ENCODE measurements at regions not wholly inside any gene's neighbourhood (a gene's known extent, or its start where the extent isn't known, plus 50 kb on each side); places are given as distances from the start of the nearest gene placed in this dataset.
"Not testable (repeated sequence)": the region's sequence is repeated elsewhere in the genome, so short reads cannot be mapped to it uniquely, and the experiment has no call there.

DNA sequence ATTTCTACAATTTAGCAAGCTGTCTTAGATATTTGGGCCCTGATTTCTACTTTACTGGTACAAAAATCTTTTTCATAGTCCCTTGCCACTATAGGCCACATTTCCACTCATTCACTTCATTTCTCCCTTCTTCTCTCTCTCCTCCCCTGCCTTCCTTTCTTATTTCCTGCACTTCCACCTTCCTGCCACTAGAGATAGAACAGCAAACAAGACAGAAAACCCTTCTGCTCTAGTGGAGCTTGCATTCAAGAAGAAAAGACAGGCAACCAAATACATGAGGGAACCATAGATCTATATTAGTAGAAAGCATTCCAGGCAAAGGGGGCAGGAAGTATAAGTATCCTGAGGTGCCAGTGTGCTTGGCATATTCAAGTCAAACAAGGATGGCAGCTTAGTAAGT is 623.5 kb downstream of the FLRT2 start:
- TF ChIP-seq MYC (IDR thresholded peaks at IDR 0.05; ENCODE audit: low read depth, low read length), result no peak
- TF ChIP-seq, protein P1, sequence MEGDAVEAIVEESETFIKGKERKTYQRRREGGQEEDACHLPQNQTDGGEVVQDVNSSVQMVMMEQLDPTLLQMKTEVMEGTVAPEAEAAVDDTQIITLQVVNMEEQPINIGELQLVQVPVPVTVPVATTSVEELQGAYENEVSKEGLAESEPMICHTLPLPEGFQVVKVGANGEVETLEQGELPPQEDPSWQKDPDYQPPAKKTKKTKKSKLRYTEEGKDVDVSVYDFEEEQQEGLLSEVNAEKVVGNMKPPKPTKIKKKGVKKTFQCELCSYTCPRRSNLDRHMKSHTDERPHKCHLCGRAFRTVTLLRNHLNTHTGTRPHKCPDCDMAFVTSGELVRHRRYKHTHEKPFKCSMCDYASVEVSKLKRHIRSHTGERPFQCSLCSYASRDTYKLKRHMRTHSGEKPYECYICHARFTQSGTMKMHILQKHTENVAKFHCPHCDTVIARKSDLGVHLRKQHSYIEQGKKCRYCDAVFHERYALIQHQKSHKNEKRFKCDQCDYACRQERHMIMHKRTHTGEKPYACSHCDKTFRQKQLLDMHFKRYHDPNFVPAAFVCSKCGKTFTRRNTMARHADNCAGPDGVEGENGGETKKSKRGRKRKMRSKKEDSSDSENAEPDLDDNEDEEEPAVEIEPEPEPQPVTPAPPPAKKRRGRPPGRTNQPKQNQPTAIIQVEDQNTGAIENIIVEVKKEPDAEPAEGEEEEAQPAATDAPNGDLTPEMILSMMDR (IDR thresholded peaks at IDR 0.05; ENCODE audit: low read depth, low read length), result peak; percentile 35

DNA sequence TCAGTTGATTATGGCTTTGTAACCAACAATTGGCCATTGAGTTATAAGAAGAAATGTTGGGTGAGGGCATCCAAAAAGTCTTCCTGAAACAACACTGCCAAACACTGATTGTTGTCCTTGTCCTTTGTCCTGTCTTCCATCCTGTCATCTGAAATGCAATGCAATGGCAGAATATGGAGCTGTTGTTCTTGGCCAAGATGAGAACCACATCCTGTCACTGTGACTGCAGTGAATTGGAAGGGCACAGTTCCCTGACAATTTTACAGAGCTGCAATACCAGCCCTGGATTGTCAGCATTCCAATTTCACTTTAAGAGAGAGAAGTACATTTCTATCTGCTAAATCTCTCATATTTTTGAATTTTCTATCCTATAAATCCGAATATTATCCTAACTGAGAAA is 613.3 kb downstream of the FLRT2 start:
- H3K4me3 ChIP-seq (ENCODE audit: low read depth, low read length), result no peak overlapping the region
- no peak for DNase-seq (ENCODE audit: low read depth)
- TF ChIP-seq MYC (IDR thresholded peaks at IDR 0.05; ENCODE audit: low read depth, low read length), result no peak
- no peak for TF ChIP-seq MAX (IDR thresholded peaks at IDR 0.05; ENCODE audit: low read depth, low read length)
- no peak for TF ChIP-seq POLR2A (IDR thresholded peaks at IDR 0.05; ENCODE audit: extremely low read depth, insufficient read length)
- TF ChIP-seq, protein P1 (IDR thresholded peaks at IDR 0.05; ENCODE audit: low read depth, low read length), result no peak

More for the DNA sequence above, 623.5 kb downstream of the FLRT2 start:
- H3K4me3 ChIP-seq (ENCODE audit: low read depth, low read length), result no peak overlapping the region
- DNase-seq (ENCODE audit: low read depth), result peak; percentile 4

- no peak overlapping the region for H3K4me3 ChIP-seq (ENCODE audit: low read depth, low read length)
- DNase-seq (ENCODE audit: low read depth), result no peak
- TF ChIP-seq MYC (IDR thresholded peaks at IDR 0.05; ENCODE audit: low read depth, low read length) (no peak), POLR2A (IDR thresholded peaks at IDR 0.05; ENCODE audit: extremely low read depth, insufficient read length) (no peak), MAX (IDR thresholded peaks at IDR 0.05; ENCODE audit: low read depth, low read length) (no peak)
- TF ChIP-seq, protein P1 (IDR thresholded peaks at IDR 0.05; ENCODE audit: low read depth, low read length), result no peak
Measured at GRCh38 chr14:86141966-86142365, 612.0 kb downstream of the FLRT2 start.

DNA sequence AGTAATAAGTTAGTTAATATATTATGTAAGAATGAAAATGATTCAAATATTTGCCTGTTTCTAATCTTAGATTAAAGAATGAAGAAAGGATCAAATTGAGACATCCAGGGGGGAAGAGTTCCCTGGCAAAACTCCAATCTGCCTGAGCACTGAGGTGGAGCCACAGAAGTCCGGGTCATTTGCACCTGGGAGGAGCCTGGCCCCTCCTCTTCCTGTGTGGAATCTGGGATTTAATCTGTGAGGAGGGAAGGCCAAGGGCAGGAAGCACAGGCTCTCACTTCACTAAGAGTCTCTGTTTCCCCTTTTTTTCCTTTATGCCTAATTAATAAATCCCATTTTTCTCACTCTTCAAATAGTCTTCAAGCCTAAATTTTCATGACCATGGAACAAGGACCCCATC is 599.5 kb downstream of the FLRT2 start:
- no peak for DNase-seq (ENCODE audit: low read depth)
- TF ChIP-seq, protein P1 (IDR thresholded peaks at IDR 0.05; ENCODE audit: low read depth, low read length), result no peak
- no peak for TF ChIP-seq MAX (IDR thresholded peaks at IDR 0.05; ENCODE audit: low read depth, low read length)
- no peak for TF ChIP-seq POLR2A (IDR thresholded peaks at IDR 0.05; ENCODE audit: extremely low read depth, insufficient read length)
- TF ChIP-seq MYC (IDR thresholded peaks at IDR 0.05; ENCODE audit: low read depth, low read length), result no peak

DNA sequence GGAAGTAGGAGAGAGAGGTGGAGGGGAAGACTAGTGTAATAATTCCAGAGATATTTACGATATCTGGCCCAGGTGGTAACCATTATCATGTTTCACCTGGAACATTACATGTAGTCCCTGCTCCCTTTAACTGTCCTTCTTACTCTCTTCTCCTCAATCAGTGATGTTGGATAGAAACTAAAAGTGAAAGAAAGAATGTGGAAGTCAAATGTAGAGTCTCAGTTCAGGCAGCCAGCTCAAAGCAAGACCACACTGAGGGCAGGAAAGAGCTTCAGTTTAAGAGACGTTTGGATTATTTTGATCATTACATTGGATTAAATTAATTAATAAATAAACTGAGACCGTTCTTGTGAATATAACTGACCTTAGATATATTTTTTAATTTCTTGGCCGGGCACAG is 594.4 kb downstream of the FLRT2 start:
- TF ChIP-seq POLR2A (IDR thresholded peaks at IDR 0.05; ENCODE audit: extremely low read depth, insufficient read length) (no peak), MAX (IDR thresholded peaks at IDR 0.05; ENCODE audit: low read depth, low read length) (no peak)
- TF ChIP-seq, protein P1 (IDR thresholded peaks at IDR 0.05; ENCODE audit: low read depth, low read length), result no peak
- no peak for DNase-seq (ENCODE audit: low read depth)

More for the DNA sequence above, 599.5 kb downstream of the FLRT2 start:
- H3K4me3 ChIP-seq (ENCODE audit: low read depth, low read length), result no peak overlapping the region

GRCh38 chr14:86115972-86116371 is 586.0 kb downstream of the FLRT2 start:
- DNase-seq (ENCODE audit: low read depth), result no peak
- no peak for TF ChIP-seq MAX (IDR thresholded peaks at IDR 0.05; ENCODE audit: low read depth, low read length)
- no peak for TF ChIP-seq POLR2A (IDR thresholded peaks at IDR 0.05; ENCODE audit: extremely low read depth, insufficient read length)
- TF ChIP-seq MYC (IDR thresholded peaks at IDR 0.05; ENCODE audit: low read depth, low read length), result no peak
- TF ChIP-seq, protein P1 (IDR thresholded peaks at IDR 0.05; ENCODE audit: low read depth, low read length), result no peak
- no peak overlapping the region for H3K4me3 ChIP-seq (ENCODE audit: low read depth, low read length)

More for the DNA sequence above, 594.4 kb downstream of the FLRT2 start:
- H3K4me3 ChIP-seq (ENCODE audit: low read depth, low read length), result no peak overlapping the region

DNA sequence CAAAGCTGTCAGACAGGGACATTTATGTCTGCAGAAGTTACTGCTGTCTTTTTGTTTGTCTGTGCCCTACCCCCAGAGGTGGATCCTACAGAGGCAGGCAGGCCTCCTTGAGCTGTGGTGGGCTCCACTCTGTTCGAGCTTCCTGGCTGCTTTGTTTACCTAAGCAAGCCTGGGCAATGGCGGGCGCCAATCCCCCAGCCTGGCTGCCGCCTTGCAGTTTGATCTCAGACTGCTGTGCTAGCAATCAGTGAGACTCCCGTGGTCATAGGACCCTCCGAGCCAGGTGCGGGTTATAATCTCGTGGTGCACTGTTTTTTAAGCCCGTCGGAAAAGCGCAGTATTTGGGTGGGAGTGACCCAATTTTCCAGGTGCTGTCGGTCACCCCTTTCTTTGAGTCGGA is 580.9 kb downstream of the FLRT2 start:
- H3K4me3 ChIP-seq (ENCODE audit: low read depth, low read length); DNase-seq (ENCODE audit: low read depth): not testable (repeated sequence)

Measured in NB4 (cell line).